CD4-positive, CD25-positive, alpha-beta regulatory T cell (primary cell): ENCODE measurements at regions not wholly inside any gene's neighbourhood (a gene's known extent, or its start where the extent isn't known, plus 50 kb on each side); places are given as distances from the start of the nearest gene placed in this dataset.

Experiments used
- ATAC-seq, 2 donors: fragments of 150-1000 bp; cut with Tn5 transposase; one replicate each; pipeline ENCODE4 v1.10.0; 2021; ENCODE audit warnings: low read depth in 2 of 2, moderate number of reproducible peaks in 2 of 2, moderate library complexity in 1 of 2
- DNase-seq, 3 donors: peaks; one replicate each; pipeline versions ENCODE4 v3.0.0 to v3.0.0-alpha.2; 2012 to 2022; ENCODE audit warnings: mixed read lengths in 1 of 3
- H3K27ac ChIP-seq: one replicate; pipeline ENCODE4 v1.7.0; 2013; ENCODE audit warnings: mild to moderate bottlenecking, low read length; ENCODE audit not compliant: insufficient read depth, poor library complexity, severe bottlenecking
- H3K27me3 ChIP-seq: one replicate; pipeline ENCODE4 v1.7.0; 2013; ENCODE audit warnings: low read length; ENCODE audit not compliant: control insufficient read depth, insufficient read depth
- H3K36me3 ChIP-seq: one replicate; pipeline ENCODE4 v1.7.0; 2013; ENCODE audit warnings: mild to moderate bottlenecking, low read length, moderate library complexity; ENCODE audit not compliant: control insufficient read depth, insufficient read depth
- H3K4me1 ChIP-seq: 2 replicates; pipeline ENCODE4 v1.7.0; 2013; ENCODE audit warnings: mild to moderate bottlenecking, low read length; ENCODE audit not compliant: insufficient read depth, control insufficient read depth, poor library complexity, severe bottlenecking
- H3K4me3 ChIP-seq: one replicate; pipeline ENCODE4 v1.7.0; 2013; ENCODE audit warnings: low read depth, mild to moderate bottlenecking, low read length, moderate library complexity
- H3K9me3 ChIP-seq, 2 experiments: 1 replicate in 1 of 2; 2 replicates in 1 of 2; pipeline ENCODE4 v1.7.0; 2013; ENCODE audit warnings: low read length in 2 of 2, mild to moderate bottlenecking in 1 of 2, moderate library complexity in 1 of 2; ENCODE audit not compliant: control insufficient read depth in 2 of 2
- H3K27ac Mint-ChIP-seq, 3 donors: one replicate each; pipeline ENCODE4 v1.8.0; 2020 to 2022; ENCODE audit warnings: mild to moderate bottlenecking in 3 of 3, mixed read lengths in 3 of 3, moderate library complexity in 2 of 3
- H3K27me3 Mint-ChIP-seq: one replicate; pipeline ENCODE4 v1.8.0; 2022; ENCODE audit warnings: mild to moderate bottlenecking, mixed read lengths
- H3K36me3 Mint-ChIP-seq: one replicate; pipeline ENCODE4 v1.8.0; 2020; ENCODE audit warnings: mixed read lengths
- H3K4me1 Mint-ChIP-seq, 4 donors: one replicate each; pipeline ENCODE4 v1.8.0; 2020 to 2022; ENCODE audit warnings: mixed read lengths in 4 of 4, mild to moderate bottlenecking in 1 of 4
- H3K4me3 Mint-ChIP-seq, 4 donors: one replicate each; pipeline ENCODE4 v1.8.0; 2020 to 2022; ENCODE audit warnings: mild to moderate bottlenecking in 4 of 4, mixed read lengths in 4 of 4, moderate library complexity in 3 of 4
- H3K9me3 Mint-ChIP-seq, 7 donors: one replicate each; pipeline ENCODE4 v1.8.0; 2020 to 2022; ENCODE audit warnings: mixed read lengths in 7 of 7, mild to moderate bottlenecking in 3 of 7, moderate library complexity in 2 of 7

DNA sequence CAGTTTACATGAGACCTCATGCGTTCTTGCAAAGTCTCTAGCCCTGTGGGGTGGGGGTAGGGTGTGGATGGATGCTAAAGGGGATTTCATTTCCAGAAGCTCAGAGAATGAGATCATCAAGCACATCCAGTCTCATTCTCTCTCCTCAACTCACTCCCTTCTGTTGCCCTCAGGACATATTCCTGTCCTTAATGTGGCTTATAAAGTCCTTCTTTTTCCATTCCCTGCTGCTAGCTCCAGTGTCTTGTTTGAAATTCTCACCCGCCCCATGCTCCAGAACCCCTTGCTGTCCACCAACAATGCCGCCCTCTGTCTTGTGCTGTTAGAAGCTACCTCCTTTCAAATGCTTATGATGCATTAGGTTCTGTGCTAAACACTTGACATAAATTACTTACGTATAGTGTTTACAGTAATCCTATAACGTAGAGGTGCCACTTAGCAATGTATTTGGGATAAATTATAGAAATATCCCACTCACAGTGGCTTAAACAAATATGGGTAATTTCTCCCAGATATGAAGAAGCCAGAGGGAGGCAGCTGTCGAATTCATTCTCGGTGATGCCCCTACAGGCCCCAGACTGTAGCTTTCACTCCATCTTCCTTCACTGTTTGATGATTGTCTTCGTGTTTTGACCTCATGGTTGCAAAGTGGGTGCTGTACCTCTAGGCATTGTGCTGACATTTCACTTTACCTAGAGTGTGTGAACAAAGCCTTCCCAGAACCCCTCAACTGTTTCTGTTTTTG is 273.1 kb upstream of the TBL1XR1 start:
- Histone ChIP-seq H3K27me3 (no peaks in the 10 kb centered on the region), H3K4me3 (no peak overlapping the region), H3K9me3 (no peaks in the 10 kb centered on the region), H3K27ac (no peak overlapping the region), H3K4me1 (no peaks in the 10 kb centered on the region), H3K36me3 (no peaks in the 10 kb centered on the region)
- H3K4me3 Mint-ChIP-seq = no peak overlapping the region
- H3K4me1 Mint-ChIP-seq = peaks cover 3 to 9% (median 6%) of the 10 kb centered on the region in 4 donors
- DNase-seq = no peak
- H3K27ac Mint-ChIP-seq = peak overlapping the region in 1 of 3 donors; percentile 41
- peaks cover 0 to 5% (median 0%) of the 10 kb centered on the region in 7 donors for H3K9me3 Mint-ChIP-seq
- no peak for ATAC-seq
- H3K27me3 Mint-ChIP-seq = no peaks in the 10 kb centered on the region
- H3K36me3 Mint-ChIP-seq = no peaks in the 10 kb centered on the region

DNA sequence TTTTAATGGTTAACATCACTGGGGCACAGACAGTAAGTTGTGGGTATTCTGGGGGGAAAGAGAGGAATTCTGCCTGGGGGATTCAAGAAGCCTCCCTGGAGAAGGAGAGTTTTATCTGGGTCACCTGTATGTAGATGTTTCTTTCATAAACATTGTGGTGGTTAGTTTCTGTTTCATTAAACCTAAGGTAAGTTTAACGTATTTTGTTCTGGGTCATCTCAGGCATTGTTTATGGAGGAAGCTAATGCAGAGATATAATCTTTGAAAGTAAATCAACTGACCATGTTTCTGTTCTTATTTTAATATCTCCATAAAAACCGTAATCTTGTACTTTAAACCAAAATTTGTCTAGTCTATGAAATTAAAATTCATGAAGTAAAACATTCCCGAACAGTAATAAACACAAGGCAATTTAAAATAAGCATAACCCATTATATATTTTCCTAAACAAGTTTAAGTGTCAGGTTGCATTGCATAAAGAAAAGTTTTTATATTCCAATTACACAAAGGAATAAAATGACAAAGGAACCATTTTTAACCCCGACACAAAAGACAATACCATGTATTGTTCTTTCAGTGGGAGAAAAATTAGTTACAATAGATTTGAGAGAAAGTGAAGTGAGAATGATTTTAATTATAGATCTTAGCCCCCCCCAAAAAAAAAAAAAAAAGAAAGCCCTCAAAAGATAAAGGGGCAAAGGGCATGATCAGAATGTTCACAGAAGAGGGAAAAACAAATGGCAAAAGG is 274.6 kb upstream of the TBL1XR1 start:
- DNase-seq = no peak
- no peak overlapping the region for H3K27ac ChIP-seq
- Mint-ChIP-seq H3K4me3 (no peak overlapping the region), H3K4me1 (peaks cover 0 to 4% (median 1%) of the 10 kb centered on the region in 4 donors), H3K36me3 (no peaks in the 10 kb centered on the region), H3K27ac (no peak overlapping the region), H3K9me3 (peaks cover 0 to 5% (median 0%) of the 10 kb centered on the region in 7 donors), H3K27me3 (no peaks in the 10 kb centered on the region)
- H3K4me1 ChIP-seq = no peaks in the 10 kb centered on the region
- no peak overlapping the region for H3K4me3 ChIP-seq
- H3K27me3 ChIP-seq = no peaks in the 10 kb centered on the region
- H3K9me3 ChIP-seq = no peaks in the 10 kb centered on the region
- no peak for ATAC-seq
- no peaks in the 10 kb centered on the region for H3K36me3 ChIP-seq

DNA sequence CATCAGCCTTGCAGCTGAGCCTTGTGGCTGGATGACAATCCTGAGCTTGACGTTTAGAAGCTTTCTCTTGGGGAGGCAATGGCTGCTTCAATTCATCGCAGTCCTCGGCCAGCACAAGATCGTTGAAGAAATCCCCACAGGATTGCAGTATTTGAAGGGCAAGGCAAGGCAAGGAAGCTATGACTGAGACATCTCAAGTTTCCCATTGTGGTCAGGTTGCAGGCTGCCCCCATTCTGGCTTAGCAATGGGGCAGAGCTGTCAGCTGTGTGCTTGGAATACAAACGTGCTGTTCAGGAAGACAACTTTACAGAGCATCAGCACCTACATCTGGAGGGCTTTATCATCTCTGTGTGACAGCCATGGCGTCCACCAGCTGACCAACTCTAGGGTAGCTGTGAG is 275.9 kb upstream of the TBL1XR1 start:
- H3K27ac Mint-ChIP-seq = no peak overlapping the region
- DNase-seq = no peak
- no peaks in the 10 kb centered on the region for H3K36me3 ChIP-seq
- H3K27me3 ChIP-seq = no peaks in the 10 kb centered on the region
- no peaks in the 10 kb centered on the region for H3K9me3 ChIP-seq
- no peaks in the 10 kb centered on the region for H3K4me1 ChIP-seq
- ATAC-seq = no peak
- no peak overlapping the region for H3K4me3 ChIP-seq
- H3K27me3 Mint-ChIP-seq = no peaks in the 10 kb centered on the region
- H3K36me3 Mint-ChIP-seq = no peaks in the 10 kb centered on the region
- H3K9me3 Mint-ChIP-seq = peaks cover 0 to 5% (median 0%) of the 10 kb centered on the region in 7 donors
- peaks cover 0 to 4% (median 1%) of the 10 kb centered on the region in 4 donors for H3K4me1 Mint-ChIP-seq
- H3K27ac ChIP-seq = no peak overlapping the region
- H3K4me3 Mint-ChIP-seq = no peak overlapping the region

DNA sequence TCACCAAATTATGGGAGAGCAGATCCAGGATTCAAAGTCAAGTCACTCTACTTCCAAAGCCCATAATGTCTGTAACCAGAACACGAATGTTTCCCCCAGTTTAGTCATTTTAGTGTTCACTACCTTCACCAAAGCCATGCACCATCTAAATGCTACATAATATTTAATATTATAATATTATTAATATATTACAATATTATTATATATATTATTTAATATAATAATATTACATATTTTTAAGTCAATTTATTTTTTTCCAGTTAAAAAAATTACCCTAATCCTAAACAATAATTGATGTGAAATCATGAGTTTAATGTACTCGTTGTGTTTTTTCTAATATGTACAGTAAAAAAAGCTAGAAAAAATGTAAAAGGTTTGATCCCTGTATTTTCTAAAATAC is 276.6 kb upstream of the TBL1XR1 start:
- Mint-ChIP-seq H3K27me3 (no peaks in the 10 kb centered on the region), H3K27ac (no peak overlapping the region), H3K4me3 (no peak overlapping the region), H3K36me3 (no peaks in the 10 kb centered on the region), H3K4me1 (peaks cover 0 to 4% (median 1%) of the 10 kb centered on the region in 4 donors), H3K9me3 (peaks cover 0 to 3% (median 0%) of the 10 kb centered on the region in 7 donors)
- Histone ChIP-seq H3K4me1 (no peaks in the 10 kb centered on the region), H3K27me3 (no peaks in the 10 kb centered on the region), H3K27ac (no peak overlapping the region), H3K36me3 (no peaks in the 10 kb centered on the region), H3K4me3 (no peak overlapping the region), H3K9me3 (no peaks in the 10 kb centered on the region)
- ATAC-seq (no peak), DNase-seq (no peak)

DNA sequence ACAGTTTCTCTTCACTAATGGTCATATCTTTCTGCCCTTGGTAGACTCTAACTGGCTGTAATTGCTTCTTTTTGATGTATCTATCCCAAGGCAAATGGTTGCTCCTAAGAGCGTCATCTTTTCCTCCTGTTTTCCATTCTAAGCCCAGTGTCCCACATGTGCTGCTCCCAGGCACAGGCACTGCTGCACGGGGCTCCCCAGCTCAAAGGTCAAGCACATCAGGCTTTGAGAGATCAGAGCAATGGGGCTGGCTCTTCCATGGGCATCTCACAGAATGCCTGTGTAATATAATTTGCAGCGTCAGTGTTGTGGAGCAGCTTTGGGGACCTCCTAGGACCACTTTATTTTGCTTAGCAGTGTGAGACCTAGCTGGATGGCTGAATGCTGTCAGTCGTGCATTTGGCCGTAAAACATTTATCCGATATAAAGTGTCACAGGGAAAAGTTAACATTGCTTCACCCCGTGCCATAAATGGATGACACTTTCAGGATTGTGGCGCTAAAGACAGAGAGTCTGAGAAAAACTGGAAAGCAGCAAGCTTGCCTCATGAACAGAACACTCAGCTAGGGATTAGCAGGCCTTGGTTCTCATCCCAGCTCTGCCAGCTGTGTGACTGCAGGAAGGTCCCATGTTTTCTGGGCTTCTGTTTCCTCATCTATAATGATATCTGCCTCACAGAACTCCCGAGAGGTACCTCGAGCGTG is 277.5 kb upstream of the TBL1XR1 start:
- Histone ChIP-seq H3K27me3 (no peaks in the 10 kb centered on the region), H3K4me1 (no peaks in the 10 kb centered on the region), H3K27ac (no peak overlapping the region), H3K36me3 (no peaks in the 10 kb centered on the region), H3K9me3 (no peaks in the 10 kb centered on the region), H3K4me3 (no peak overlapping the region)
- Mint-ChIP-seq H3K9me3 (no peaks in the 10 kb centered on the region), H3K27me3 (no peaks in the 10 kb centered on the region), H3K36me3 (no peaks in the 10 kb centered on the region), H3K4me3 (no peak overlapping the region), H3K4me1 (peaks cover 0 to 4% (median 1%) of the 10 kb centered on the region in 4 donors), H3K27ac (no peak overlapping the region)
- ATAC-seq (no peak), DNase-seq (no peak)

DNA sequence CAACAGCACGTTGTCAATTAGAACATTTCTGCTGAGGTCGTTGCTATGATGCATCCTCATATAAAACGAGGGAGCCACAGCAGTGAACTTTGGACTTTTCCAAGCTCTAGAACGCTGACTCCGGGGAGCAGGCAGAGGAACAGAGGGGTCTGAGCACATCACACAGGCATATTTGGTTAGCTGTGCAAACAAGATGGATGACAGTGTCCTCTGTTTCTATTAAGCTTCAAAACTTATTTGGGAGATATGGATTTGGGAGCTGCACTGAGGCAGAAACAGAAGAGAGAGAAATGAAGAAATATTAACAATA is 278.0 kb upstream of the TBL1XR1 start:
- Mint-ChIP-seq H3K4me1 (peaks cover 0 to 4% (median 1%) of the 10 kb centered on the region in 4 donors), H3K9me3 (no peaks in the 10 kb centered on the region), H3K4me3 (no peak overlapping the region), H3K27ac (peak overlapping the region in 1 of 3 donors; percentile 44), H3K36me3 (no peaks in the 10 kb centered on the region), H3K27me3 (no peaks in the 10 kb centered on the region)
- ATAC-seq (no peak), DNase-seq (no peak)
- Histone ChIP-seq H3K36me3 (no peaks in the 10 kb centered on the region), H3K27me3 (no peaks in the 10 kb centered on the region), H3K27ac (no peak overlapping the region), H3K4me3 (no peak overlapping the region), H3K4me1 (no peaks in the 10 kb centered on the region), H3K9me3 (no peaks in the 10 kb centered on the region)

DNA sequence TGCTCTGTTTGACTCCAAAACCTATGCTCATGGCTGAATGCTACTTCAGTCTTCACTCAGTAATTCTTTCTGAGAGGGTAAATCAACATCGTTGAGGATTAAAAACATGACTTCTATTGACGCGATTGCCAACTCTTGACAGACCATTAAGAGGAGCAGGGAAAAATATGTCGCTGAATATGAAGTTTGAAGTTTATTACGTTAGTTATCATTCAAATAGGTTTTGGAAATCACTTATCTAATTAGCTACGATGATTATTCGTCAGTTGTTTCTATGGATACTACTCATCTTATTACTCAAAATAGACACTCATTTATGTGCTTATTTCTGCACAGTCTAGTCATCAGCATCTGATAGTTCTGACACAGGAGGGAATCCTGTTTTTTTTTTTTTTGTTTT is 279.2 kb upstream of the TBL1XR1 start:
- no peaks in the 10 kb centered on the region for H3K36me3 ChIP-seq
- no peaks in the 10 kb centered on the region for H3K36me3 Mint-ChIP-seq
- H3K4me1 Mint-ChIP-seq = peaks cover 0 to 4% (median 1%) of the 10 kb centered on the region in 4 donors
- H3K27ac ChIP-seq = no peak overlapping the region
- no peaks in the 10 kb centered on the region for H3K9me3 Mint-ChIP-seq
- no peak overlapping the region for H3K27ac Mint-ChIP-seq
- no peaks in the 10 kb centered on the region for H3K4me1 ChIP-seq
- DNase-seq = no peak
- H3K4me3 Mint-ChIP-seq = no peak overlapping the region
- no peaks in the 10 kb centered on the region for H3K9me3 ChIP-seq
- no peaks in the 10 kb centered on the region for H3K27me3 Mint-ChIP-seq
- no peak overlapping the region for H3K4me3 ChIP-seq
- no peaks in the 10 kb centered on the region for H3K27me3 ChIP-seq
- no peak for ATAC-seq
